Liver (tissue), 3 donors: ENCODE measurements at regions not wholly inside any gene's neighbourhood (a gene's known extent, or its start where the extent isn't known, plus 50 kb on each side); places are given as distances from the start of the nearest gene placed in this dataset.

Experiments
- GABPA ChIP-seq, 2 donors: IDR thresholded peaks in 1 of 2; conservative IDR thresholded peaks in 1 of 2; 2 replicates each; pipeline ENCODE4 v1.6.1; 2016; ENCODE audit warnings: antibody characterized with exemption in 2 of 2, mild to moderate bottlenecking in 1 of 2, moderate library complexity in 1 of 2
- JUND ChIP-seq, 2 donors: IDR thresholded peaks; 2 replicates each; pipeline ENCODE4 v1.6.1; 2016; ENCODE audit warnings: antibody characterized with exemption in 2 of 2
- NR2F2 ChIP-seq: IDR thresholded peaks from 2 replicates; pipeline ENCODE4 v1.6.1; 2016; ENCODE audit warnings: antibody characterized with exemption
- REST ChIP-seq: IDR thresholded peaks from 2 replicates; pipeline ENCODE4 v1.6.1; 2016; ENCODE audit warnings: antibody characterized with exemption, mild to moderate bottlenecking
- SP1 ChIP-seq: IDR thresholded peaks from 2 replicates; pipeline ENCODE4 v1.6.1; 2018; ENCODE audit warnings: antibody characterized with exemption, mild to moderate bottlenecking
- TAF1 ChIP-seq: conservative IDR thresholded peaks from 2 replicates; pipeline ENCODE4 v1.6.1; 2016; ENCODE audit warnings: antibody characterized with exemption, mild to moderate bottlenecking
- TF ChIP-seq, protein P1 (sequence below): fragments of 150-350 bp; IDR thresholded peaks from 2 replicates; pipeline ENCODE4 v1.5.1; 2017; ENCODE audit warnings: improper control_type of control experiment, low read depth, low read length; ENCODE audit not compliant: missing input control
- TF ChIP-seq, protein P2 (sequence below): IDR thresholded peaks from 2 replicates; pipeline ENCODE4 v1.6.1; 2016; ENCODE audit warnings: antibody characterized with exemption
- donor health status: healthy.
- donor health status: healthy.

GRCh38 chr4:138404251-138404650 is 162.1 kb upstream of the SLC7A11 start:
- TF ChIP-seq, protein P1, sequence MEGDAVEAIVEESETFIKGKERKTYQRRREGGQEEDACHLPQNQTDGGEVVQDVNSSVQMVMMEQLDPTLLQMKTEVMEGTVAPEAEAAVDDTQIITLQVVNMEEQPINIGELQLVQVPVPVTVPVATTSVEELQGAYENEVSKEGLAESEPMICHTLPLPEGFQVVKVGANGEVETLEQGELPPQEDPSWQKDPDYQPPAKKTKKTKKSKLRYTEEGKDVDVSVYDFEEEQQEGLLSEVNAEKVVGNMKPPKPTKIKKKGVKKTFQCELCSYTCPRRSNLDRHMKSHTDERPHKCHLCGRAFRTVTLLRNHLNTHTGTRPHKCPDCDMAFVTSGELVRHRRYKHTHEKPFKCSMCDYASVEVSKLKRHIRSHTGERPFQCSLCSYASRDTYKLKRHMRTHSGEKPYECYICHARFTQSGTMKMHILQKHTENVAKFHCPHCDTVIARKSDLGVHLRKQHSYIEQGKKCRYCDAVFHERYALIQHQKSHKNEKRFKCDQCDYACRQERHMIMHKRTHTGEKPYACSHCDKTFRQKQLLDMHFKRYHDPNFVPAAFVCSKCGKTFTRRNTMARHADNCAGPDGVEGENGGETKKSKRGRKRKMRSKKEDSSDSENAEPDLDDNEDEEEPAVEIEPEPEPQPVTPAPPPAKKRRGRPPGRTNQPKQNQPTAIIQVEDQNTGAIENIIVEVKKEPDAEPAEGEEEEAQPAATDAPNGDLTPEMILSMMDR: no peak
- TF ChIP-seq TAF1 (no peak), REST (no peak), NR2F2 (no peak), GABPA (IDR thresholded peaks at IDR 0.05 in 1 of 2, conservative IDR thresholded peaks at IDR 0.05 in 1 of 2) (no peak), SP1 (no peak), JUND (IDR thresholded peaks at IDR 0.05) (no peak)
- TF ChIP-seq, protein P2, sequence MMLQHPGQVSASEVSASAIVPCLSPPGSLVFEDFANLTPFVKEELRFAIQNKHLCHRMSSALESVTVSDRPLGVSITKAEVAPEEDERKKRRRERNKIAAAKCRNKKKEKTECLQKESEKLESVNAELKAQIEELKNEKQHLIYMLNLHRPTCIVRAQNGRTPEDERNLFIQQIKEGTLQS: no peak
